GM23248 (cell line): ENCODE measurements at regions not wholly inside any gene's neighbourhood (a gene's known extent, or its start where the extent isn't known, plus 50 kb on each side); places are given as distances from the start of the nearest gene placed in this dataset.

Experiments used
- DNase-seq: peaks from one replicate; pipeline ENCODE4 v3.0.0-alpha.2; 2015
- H2AFZ ChIP-seq: fragments of 200-600 bp; sonication (generic); 2 replicates; pipeline ENCODE4 v1.6.1; 2016; ENCODE audit warnings: antibody characterized with exemption
- H3F3A ChIP-seq: fragments of 200-600 bp; sonication (generic); 2 replicates; pipeline ENCODE4 v1.6.1; 2016; ENCODE audit warnings: mild to moderate bottlenecking, antibody characterized with exemption, mixed run types; ENCODE audit not compliant: insufficient read depth
- H3K27ac ChIP-seq: fragments of 200-600 bp; sonication (generic); 2 replicates; pipeline ENCODE4 v1.5.1; 2016; ENCODE audit warnings: mild to moderate bottlenecking
- H3K27me3 ChIP-seq: fragments of 200-600 bp; sonication (generic); replicated peaks from 2 replicates; pipeline ENCODE4 v1.6.1; 2016; ENCODE audit warnings: mild to moderate bottlenecking; ENCODE audit not compliant: insufficient read depth
- H3K36me3 ChIP-seq: fragments of 200-600 bp; sonication (generic); 2 replicates; pipeline ENCODE4 v1.6.1; 2016; ENCODE audit warnings: low read depth, mild to moderate bottlenecking
- H3K4me1 ChIP-seq: fragments of 200-600 bp; sonication (generic); 2 replicates; pipeline ENCODE4 v1.6.1; 2016; ENCODE audit warnings: mild to moderate bottlenecking; ENCODE audit not compliant: insufficient read depth
- H3K4me2 ChIP-seq: fragments of 200-600 bp; sonication (generic); one replicate; pipeline ENCODE4 v1.6.1; 2016; ENCODE audit warnings: mild to moderate bottlenecking; ENCODE audit not compliant: unreplicated experiment
- H3K4me3 ChIP-seq: fragments of 200-600 bp; sonication (generic); 2 replicates; pipeline ENCODE4 v1.5.1; 2016; ENCODE audit warnings: mild to moderate bottlenecking
- H3K79me2 ChIP-seq: fragments of 200-600 bp; sonication (generic); 2 replicates; pipeline ENCODE4 v1.6.1; 2016; ENCODE audit warnings: mild to moderate bottlenecking; ENCODE audit not compliant: insufficient read depth
- H3K9ac ChIP-seq: fragments of 200-600 bp; sonication (generic); 2 replicates; pipeline ENCODE4 v1.6.1; 2016; ENCODE audit warnings: mild to moderate bottlenecking
- H3K9me2 ChIP-seq: fragments of 200-600 bp; sonication (generic); 2 replicates; pipeline ENCODE4 v1.6.1; 2016; ENCODE audit warnings: mixed run types, mild to moderate bottlenecking, moderate library complexity; ENCODE audit not compliant: insufficient read depth
- H3K9me3 ChIP-seq: fragments of 200-600 bp; sonication (generic); one replicate; pipeline ENCODE4 v1.6.1; 2017; ENCODE audit warnings: low read depth
- H4K20me1 ChIP-seq: fragments of 200-600 bp; sonication (generic); 2 replicates; pipeline ENCODE4 v1.6.0; 2016; ENCODE audit not compliant: insufficient read depth
- EZH2 ChIP-seq: fragments of 200-600 bp; sonication (generic); IDR thresholded peaks from 2 replicates; pipeline ENCODE4 v1.6.1; 2018; ENCODE audit warnings: antibody characterized with exemption, mild to moderate bottlenecking; ENCODE audit not compliant: insufficient read depth, poor library complexity, severe bottlenecking
- EZH2phosphoT487 ChIP-seq: fragments of 200-600 bp; sonication (generic); IDR thresholded peaks from 2 replicates; pipeline ENCODE4 v1.6.1; 2018; ENCODE audit warnings: antibody characterized with exemption, moderate library complexity, mild to moderate bottlenecking, low read depth; ENCODE audit not compliant: insufficient read depth
- WGBS, 2 experiments: methylation state at CpG; one replicate each; pipeline ENCODE4 v1.1.6; 2015 to 2017; ENCODE audit warnings: low lambda C conversion rate in 2 of 2, low coverage in 1 of 2; ENCODE audit errors: missing lambda C conversion rate in 2 of 2; 5-methylcytosine and 5-hydroxymethylcytosine counted together
- in situ Hi-C: fragments of 300-500 bp; cut with MboI; formaldehyde crosslinking; loops from 2 replicates; pipeline ENCODE4 v1.15.0; 2020

DNA sequence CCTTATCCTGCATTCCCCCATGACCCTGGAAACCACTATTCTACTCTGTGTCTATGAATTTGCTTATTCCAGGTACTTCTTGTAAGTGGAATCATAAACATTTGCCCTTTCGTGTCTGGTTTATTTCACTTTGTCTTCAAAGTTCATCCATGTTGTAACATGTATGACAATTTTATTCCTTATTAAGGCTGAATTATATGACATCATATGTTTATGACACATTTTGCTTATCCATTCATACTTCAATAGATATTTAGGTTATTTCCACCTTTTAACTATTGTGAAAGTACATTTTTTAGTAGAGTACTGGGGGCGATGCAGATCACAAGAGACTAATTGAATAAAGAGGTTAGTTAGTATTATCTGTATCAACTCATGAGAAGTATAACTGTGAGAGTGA, 591.6 kb downstream of the UTRN start:
- Histone ChIP-seq H2AFZ (no peak overlapping the region), H3K4me3 (no peak overlapping the region), H3K27me3 (no peaks in the 10 kb centered on the region), H3F3A (no peaks in the 10 kb centered on the region), H3K4me2 (no peak overlapping the region), H3K9ac (no peak overlapping the region), H3K79me2 (no peaks in the 10 kb centered on the region), H4K20me1 (no peaks in the 10 kb centered on the region), H3K9me2 (no peaks in the 10 kb centered on the region), H3K4me1 (no peaks in the 10 kb centered on the region), H3K27ac (no peak overlapping the region), H3K9me3 (no peaks in the 10 kb centered on the region), H3K36me3 (no peaks in the 10 kb centered on the region)
- TF ChIP-seq EZH2phosphoT487, result no peak
- TF ChIP-seq EZH2, result no peak
- in situ Hi-C loops, result no loop called here
- no peak for DNase-seq
- 93 to 95% methylated on average over 2 of the region's 2 CpGs for WGBS, 2 experiments

DNA sequence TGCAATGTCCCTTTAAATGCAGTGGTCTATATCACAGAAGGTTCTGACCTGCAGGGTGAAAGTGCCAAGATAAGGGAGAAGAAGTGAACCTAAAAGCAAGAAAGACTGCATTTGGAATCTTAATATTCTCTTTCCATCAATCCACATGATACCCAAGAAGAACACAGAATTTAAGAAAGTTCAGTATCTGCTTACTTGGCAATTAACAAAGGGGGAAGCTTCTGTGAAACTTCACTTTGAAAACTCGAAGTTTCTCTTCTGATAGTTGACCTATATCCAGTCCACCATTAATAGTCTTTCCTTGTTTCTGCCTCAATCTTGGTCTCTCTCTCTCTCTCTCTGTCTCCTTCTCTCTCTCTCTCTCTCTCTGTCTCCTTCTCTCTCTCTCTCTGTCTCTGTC, 592.0 kb downstream of the UTRN start:
- in situ Hi-C loops, result no loop called here
- no peak overlapping the region for H3K4me2 ChIP-seq
- no peaks in the 10 kb centered on the region for H3K79me2 ChIP-seq
- H3K27me3 ChIP-seq, result no peaks in the 10 kb centered on the region
- H3F3A ChIP-seq, result no peaks in the 10 kb centered on the region
- no peak overlapping the region for H3K4me3 ChIP-seq
- no peaks in the 10 kb centered on the region for H3K4me1 ChIP-seq
- DNase-seq, result no peak
- 77% methylated on average over 1 of the region's 1 CpG for WGBS, 2 experiments
- TF ChIP-seq EZH2, result no peak
- TF ChIP-seq EZH2phosphoT487, result no peak
- H3K36me3 ChIP-seq, result no peaks in the 10 kb centered on the region
- no peaks in the 10 kb centered on the region for H3K9me2 ChIP-seq
- no peak overlapping the region for H3K27ac ChIP-seq
- H3K9me3 ChIP-seq, result no peaks in the 10 kb centered on the region
- H4K20me1 ChIP-seq, result no peaks in the 10 kb centered on the region
- no peak overlapping the region for H3K9ac ChIP-seq
- H2AFZ ChIP-seq, result no peak overlapping the region

DNA sequence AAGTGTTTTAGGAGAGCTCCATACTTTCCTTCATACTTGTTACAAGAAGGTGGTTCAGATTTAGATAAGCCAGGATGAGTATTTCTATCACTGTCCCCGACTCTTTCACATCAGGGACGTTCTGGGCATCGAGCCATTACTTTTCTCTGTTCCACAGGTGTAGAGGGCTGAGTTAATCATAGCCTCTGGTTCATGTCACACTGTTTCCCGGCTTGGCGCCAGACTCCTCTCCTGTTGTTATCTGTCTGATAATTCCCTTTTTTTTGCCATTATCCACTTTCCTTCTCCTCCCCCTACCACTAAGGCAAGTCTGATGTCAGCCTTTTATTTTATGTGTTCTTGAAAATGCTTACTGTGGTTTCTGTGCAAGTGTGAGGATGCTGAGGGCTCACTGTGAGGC, 593.4 kb downstream of the UTRN start:
- in situ Hi-C loops, result no loop called here
- Histone ChIP-seq H4K20me1 (no peaks in the 10 kb centered on the region), H3K27ac (no peak overlapping the region), H3K9ac (no peak overlapping the region), H3K9me3 (no peaks in the 10 kb centered on the region), H2AFZ (no peak overlapping the region), H3K4me3 (no peak overlapping the region), H3K9me2 (no peaks in the 10 kb centered on the region), H3K4me2 (no peak overlapping the region), H3K79me2 (no peaks in the 10 kb centered on the region), H3K27me3 (no peaks in the 10 kb centered on the region), H3F3A (no peaks in the 10 kb centered on the region), H3K4me1 (no peaks in the 10 kb centered on the region), H3K36me3 (no peaks in the 10 kb centered on the region)
- WGBS, 2 experiments, result 88 to 89% methylated on average over 5 of the region's 5 CpGs
- no peak for DNase-seq
- no peak for TF ChIP-seq EZH2
- TF ChIP-seq EZH2phosphoT487, result no peak

- TF ChIP-seq EZH2phosphoT487, result no peak
- TF ChIP-seq EZH2, result no peak
- WGBS, 2 experiments, result 70 to 74% methylated on average over 3 of the region's 3 CpGs
- Histone ChIP-seq H3K36me3 (no peaks in the 10 kb centered on the region), H2AFZ (no peak overlapping the region), H3K4me3 (no peak overlapping the region), H3K4me1 (no peaks in the 10 kb centered on the region), H4K20me1 (no peaks in the 10 kb centered on the region), H3K79me2 (no peaks in the 10 kb centered on the region), H3K27me3 (no peaks in the 10 kb centered on the region), H3K9me2 (no peaks in the 10 kb centered on the region), H3K4me2 (no peak overlapping the region), H3K9me3 (no peaks in the 10 kb centered on the region), H3K9ac (no peak overlapping the region), H3F3A (no peaks in the 10 kb centered on the region), H3K27ac (no peak overlapping the region)
- in situ Hi-C loops, result no loop called here
- no peak for DNase-seq
Observed at GRCh38 chr6:144879436-144879835, 594.3 kb downstream of the UTRN start.

DNA sequence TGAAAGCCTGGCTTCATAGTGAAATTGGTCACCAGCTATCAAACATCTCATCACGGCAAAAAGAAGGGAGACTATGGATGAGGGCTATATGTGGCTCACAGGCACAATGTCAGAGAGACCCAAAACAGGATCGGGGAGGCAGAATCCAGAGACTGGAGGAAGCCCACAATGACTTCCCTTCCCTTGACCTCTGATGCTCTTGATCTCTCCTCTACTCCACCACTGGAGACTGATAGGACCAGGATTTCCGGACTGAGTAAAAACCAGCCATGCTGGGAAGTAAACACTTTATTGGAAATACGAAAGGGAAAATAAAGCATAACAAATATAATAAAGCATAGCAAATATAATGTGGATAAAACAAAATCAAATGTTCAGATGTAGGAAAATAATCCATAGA, 597.3 kb downstream of the UTRN start:
- no peaks in the 10 kb centered on the region for H3K27me3 ChIP-seq
- DNase-seq, result no peak
- no peak overlapping the region for H3K9ac ChIP-seq
- H2AFZ ChIP-seq, result no peak overlapping the region
- H3K79me2 ChIP-seq, result no peaks in the 10 kb centered on the region
- H3K27ac ChIP-seq, result no peak overlapping the region
- WGBS, 2 experiments, result 77 to 82% methylated on average over 4 of the region's 4 CpGs
- TF ChIP-seq EZH2, result no peak
- TF ChIP-seq EZH2phosphoT487, result no peak
- H3K4me3 ChIP-seq, result no peak overlapping the region
- H3K9me3 ChIP-seq, result no peaks in the 10 kb centered on the region
- H4K20me1 ChIP-seq, result no peaks in the 10 kb centered on the region
- no peaks in the 10 kb centered on the region for H3K9me2 ChIP-seq
- no peaks in the 10 kb centered on the region for H3K36me3 ChIP-seq
- no peaks in the 10 kb centered on the region for H3F3A ChIP-seq
- in situ Hi-C loops, result no loop called here
- no peak overlapping the region for H3K4me2 ChIP-seq
- no peaks in the 10 kb centered on the region for H3K4me1 ChIP-seq
